GM19455 (cell line): ENCODE measurements at regions not wholly inside any gene's neighbourhood (a gene's known extent, or its start where the extent isn't known, plus 50 kb on each side); places are given as distances from the start of the nearest gene placed in this dataset.
"Not testable (repeated sequence)": the region's sequence is repeated elsewhere in the genome, so short reads cannot be mapped to it uniquely, and the experiment has no call there.

Experiments
- ATAC-seq: cut with Tn5 transposase; IDR thresholded peaks from one replicate; pipeline ENCODE4 v1.9.1; 2021; ENCODE audit not compliant: unreplicated experiment

DNA sequence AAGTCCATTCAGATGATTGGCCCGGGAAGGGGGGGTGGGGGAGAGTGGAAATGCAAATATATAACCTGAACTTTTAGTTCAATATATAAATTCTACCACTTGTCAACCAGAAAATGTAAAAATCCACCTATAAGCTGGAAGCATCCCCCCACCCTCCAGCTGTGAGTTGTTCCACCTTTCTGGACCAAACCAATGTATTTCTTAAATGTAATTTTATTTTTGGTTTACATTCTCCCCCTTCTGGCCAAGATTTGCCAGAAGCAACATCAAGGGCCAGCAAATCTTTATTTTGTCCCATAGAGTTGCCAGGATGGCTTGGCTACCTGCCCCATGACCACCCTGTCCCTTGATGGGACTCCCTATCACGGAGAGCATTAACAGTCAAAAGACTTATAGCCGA lies 545.7 kb downstream of the TBL1XR1 start:
- ATAC-seq: no peak

DNA sequence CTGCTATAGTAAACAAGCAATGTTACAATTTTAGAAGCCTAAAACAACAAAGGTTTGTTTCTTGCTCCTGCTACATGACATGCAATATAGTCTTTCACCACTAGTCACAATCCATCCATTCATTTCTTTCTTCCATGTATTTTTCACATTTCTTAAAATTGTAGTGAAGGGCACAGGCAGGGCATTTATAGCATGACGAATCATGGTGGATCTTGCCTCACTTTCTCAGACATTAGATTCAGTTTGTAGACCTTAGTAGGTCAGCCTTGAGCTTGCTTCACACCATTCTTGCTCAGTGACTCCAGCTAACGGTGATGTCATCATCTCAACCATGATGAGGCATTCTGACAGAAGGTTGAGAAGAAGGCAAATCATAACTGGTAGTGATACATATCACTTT lies 546.8 kb downstream of the TBL1XR1 start:
- ATAC-seq: no peak

DNA sequence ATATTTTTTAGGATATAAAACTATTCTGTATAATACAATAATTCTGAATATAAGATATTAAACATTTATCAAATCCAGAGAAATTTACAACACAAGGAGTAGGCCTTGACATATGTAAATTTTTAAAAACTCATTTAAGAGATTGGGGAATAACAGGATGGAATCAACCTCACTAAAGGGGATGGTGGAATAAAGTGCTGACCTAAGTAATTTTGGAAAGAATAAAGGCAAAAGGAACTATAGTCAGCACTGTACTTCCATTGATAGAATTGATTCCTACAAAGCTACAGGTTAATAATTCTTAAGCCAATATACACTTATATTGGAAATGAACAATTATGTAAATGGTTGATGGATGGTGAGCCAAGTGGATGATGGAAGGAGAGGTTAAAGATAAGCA lies 549.3 kb downstream of the TBL1XR1 start:
- ATAC-seq: no peak

DNA sequence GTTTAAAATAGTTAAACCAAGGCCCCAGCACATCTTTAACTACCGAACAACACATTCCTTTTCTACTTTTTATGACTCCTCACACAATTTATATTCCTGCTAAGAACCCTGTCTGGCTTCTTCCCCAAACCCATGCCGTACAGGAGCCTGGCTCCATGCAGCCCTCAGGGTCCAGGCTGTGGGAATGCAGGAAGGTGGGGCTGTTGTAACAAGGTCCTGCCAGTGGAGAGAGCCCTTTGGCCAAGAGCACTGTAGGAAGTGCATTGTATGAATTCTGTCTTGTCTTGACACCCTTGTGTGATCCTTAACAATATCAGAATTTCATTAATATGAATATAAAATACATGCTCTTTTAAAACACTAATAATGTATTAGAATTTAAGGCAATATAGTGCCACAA lies 563.8 kb downstream of the TBL1XR1 start:
- ATAC-seq: no peak

DNA sequence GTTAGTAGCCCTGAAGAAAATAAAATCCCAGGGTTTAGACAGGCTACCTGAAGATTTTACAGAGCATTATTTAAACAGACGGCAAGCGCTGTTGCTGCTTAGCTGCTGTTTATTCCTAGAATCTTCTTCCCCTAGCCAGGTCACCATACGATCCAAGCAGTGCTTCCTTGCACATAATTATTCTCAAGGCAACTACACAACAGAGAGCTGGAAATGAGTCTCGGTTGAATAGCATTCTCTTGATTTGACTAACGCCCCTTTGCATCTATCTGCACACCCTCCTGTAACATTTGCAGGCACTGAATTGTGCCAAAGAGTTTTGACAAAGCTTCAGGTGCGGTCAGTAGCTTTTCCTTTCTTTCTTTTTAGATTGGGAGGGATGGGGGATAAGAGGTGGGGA lies 564.4 kb downstream of the TBL1XR1 start:
- no peak for ATAC-seq

DNA sequence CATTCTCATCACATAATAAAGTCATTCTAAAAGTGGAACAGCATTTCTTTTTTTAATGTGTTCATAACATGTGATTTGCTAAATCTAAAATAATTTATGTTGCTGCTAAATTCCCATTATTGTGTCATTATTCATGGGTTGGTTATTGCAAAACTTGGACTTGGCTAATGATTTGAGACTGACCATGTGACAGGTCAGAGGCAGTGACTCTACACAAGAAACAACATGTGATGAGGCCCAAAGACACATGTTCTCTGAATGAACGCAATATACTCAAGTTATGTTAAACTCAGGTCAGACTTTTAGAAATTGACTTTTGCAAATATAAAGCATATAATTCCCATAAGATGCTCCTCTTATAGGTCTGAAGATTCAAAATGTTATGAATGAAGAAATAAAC lies 566.1 kb downstream of the TBL1XR1 start:
- no peak for ATAC-seq

DNA sequence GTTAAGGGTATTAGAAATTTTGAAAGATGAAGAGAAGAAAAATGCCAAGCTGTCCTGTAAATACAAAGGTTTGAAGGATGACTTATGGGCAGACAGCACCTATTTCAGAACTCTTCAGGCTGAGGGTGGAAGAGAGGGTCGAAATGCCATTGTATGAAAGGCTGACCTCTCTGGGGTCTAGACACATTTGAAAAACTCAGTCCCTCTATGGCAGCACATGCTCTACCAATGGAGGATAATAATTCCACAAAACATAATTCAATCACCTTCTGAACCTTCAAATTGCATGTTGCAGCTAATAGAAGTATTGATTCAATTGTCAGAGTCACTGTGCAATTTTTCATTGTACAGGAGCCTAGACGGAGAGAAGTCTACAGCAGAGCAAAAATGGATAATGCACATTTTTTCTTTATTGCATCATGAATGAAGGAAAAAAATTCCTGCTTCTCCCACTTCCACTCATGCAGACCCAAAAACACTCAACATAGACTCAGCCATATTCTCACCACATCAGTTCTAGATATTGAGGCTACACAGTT lies 569.1 kb downstream of the TBL1XR1 start:
- ATAC-seq: no peak

DNA sequence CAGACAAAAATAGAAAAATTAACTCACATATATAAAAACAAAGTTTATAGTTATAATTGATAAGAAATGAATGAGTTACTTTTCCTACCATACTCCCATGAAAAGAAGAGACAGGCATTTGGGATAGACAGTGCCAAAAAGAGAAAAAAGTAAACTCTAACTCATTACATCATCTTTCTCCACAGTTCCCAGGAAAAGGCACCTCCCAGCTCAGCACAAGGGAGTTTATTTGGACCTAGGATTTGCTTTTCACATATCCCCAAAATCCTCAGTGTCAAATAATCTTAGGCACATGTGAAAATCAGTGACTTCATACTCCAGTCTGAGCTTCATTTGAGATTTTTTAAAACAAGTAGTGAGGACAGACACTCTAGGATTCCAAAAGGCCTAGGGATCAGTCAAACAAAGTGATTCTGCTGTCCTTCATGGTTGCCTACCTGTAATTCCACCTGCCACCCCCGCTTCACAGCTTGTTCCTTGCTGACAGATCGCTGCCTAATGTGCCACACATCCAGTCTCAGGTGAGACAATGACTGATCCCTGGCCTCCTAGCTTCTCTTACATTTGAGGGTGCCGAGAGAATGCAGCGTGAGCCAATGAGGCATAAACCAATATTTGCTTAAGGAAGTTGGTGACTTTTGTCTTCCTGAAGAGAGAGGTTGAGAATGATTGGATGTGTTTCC lies 573.7 kb downstream of the TBL1XR1 start:
- ATAC-seq: no peak

DNA sequence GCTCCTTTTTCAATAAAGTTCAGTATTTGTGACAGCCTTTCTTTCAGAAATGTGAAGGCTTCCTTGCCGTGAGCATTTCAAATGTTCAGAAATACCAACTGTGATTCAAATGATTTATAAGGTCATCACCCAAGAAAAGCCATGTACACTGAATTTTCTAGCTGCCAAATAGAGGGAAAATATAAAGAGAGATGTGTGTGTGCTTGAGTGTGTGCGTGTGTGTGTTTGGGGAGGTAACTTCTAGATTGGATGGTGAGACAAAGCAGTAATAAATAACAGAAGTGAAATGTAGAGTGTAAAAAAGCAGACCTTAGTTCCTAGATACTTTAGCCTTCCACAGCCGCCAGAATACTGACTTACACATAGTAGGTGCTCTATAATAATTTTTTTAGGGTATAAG lies 577.4 kb downstream of the TBL1XR1 start:
- no peak for ATAC-seq

DNA sequence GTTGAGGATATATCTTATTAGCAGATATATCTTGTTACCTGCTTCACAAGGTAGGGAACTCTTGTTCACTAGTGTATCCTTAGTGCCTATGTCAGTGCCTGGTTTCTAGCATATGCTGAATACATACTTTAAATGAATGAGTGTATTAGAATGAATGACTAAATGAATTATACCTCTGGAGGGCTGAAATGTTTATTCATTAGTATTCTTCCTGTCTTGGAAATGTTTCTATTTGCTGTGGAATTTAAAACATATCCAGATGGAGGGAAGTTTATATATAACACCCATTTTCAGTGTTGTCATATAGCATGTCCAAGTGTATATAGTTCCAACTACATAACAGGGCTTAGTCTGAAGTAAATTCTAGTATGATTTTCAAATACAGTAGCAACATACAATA lies 581.5 kb downstream of the TBL1XR1 start:
- ATAC-seq: no peak

DNA sequence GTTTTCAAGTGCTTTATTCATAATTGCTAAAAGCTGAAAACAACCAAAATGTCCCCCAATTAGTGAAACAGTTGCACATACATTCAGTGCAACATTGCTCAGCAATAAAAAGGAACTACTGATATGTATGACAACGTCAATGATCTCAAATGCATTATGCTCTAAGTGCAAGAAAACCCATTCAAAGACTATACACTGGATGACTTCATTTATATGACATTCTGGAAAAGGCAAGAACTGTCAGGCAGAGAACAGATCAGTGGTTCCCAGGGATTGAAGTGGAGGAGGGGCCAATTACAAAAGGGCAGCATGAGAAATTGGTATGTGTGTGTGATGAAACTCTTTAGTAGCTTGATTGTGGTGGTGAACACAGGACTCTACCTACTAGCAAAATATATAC lies 585.6 kb downstream of the TBL1XR1 start:
- ATAC-seq: no peak

DNA sequence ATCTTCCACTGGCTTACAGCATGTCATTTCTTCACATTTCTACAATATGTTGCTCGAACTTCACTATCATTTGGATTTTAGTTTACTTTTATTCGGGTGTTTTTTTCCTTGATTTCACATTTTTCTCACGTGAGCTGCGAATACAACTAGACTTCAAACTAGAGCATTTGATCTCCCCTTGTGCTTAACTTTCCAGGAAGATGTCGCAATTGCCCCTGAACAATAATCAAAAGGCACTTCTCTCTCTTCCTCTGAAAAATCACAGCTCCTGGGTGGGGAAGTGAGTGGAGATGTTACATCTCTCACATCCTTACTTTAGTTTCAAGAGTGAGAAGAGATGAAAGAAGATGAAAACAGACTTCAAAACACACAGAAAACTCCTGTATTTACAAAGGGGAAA lies 587.9 kb downstream of the TBL1XR1 start:
- ATAC-seq: no peak

DNA sequence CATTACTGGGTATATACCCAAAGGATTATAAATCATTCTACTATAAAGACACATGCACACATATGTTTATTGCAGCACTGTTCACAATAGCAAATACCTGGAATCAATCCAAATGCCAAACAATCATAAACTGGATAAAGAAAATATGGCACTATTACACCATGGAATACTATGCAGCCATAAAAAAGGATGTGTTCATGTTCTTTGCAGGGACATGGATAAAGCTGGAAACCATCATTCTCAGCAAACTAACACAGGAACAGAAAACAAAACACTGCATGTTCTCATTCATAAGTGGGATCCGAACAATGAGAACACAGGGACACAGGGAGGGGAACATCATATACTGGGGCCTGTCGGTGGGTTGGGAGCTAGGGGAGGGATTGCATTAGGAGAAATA lies 591.7 kb downstream of the TBL1XR1 start:
- ATAC-seq: not testable (repeated sequence)

DNA sequence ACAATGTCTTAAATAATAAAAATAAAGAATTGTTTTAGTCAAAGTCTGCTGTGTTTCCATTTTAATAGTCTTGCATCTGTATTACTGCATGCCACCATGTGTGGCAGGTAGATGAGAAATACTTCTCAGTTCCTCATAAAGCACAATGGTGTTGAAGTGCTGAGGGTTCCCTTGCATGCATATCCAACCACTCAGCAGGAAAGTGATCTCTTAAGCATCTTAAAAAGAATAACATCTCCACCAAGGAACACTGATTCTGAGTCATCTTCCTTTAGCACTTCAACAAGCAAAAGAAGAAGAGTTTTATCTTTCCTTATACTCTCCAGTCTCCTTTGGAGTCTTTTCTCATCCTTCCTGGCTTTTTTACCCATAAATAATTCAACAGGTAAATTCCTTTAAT lies 602.0 kb downstream of the TBL1XR1 start:
- ATAC-seq: no peak

DNA sequence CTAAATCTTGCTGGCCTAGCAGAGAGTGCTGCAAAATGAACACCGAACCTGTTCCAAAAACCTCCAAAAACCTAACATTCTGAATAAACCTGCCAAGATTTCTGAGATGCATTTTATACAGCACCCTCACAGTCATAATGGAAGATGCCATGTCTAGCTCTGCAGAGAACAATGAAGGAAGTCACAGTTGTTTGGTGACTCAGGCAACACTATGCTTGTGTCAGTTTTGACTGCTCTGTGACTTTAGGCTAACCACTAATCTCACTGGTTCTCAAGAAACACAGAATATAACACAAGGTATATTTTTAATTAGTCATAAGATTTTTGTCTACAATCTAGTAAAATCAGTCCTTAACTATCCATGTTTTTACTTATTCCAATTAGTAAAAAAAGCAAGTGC lies 606.6 kb downstream of the TBL1XR1 start:
- ATAC-seq: no peak

DNA sequence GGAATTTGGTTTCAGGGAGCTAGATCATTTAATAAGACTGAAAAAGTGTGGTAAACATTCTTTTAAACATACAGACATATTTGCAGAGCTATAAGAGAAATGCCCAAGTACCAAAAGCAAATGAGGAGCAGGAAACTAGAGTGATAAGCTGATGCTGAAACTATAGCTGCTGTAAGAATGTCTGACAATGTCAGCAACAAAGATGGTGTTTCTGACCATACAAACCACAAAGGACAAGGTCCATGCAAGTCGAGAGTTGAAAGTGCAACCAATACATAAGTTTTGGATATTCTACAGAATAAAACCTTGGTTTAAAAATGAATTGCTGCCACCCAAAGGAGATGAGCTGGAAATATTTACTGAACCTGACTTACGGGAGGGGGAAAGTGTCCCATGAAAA lies 610.2 kb downstream of the TBL1XR1 start:
- ATAC-seq: no peak

DNA sequence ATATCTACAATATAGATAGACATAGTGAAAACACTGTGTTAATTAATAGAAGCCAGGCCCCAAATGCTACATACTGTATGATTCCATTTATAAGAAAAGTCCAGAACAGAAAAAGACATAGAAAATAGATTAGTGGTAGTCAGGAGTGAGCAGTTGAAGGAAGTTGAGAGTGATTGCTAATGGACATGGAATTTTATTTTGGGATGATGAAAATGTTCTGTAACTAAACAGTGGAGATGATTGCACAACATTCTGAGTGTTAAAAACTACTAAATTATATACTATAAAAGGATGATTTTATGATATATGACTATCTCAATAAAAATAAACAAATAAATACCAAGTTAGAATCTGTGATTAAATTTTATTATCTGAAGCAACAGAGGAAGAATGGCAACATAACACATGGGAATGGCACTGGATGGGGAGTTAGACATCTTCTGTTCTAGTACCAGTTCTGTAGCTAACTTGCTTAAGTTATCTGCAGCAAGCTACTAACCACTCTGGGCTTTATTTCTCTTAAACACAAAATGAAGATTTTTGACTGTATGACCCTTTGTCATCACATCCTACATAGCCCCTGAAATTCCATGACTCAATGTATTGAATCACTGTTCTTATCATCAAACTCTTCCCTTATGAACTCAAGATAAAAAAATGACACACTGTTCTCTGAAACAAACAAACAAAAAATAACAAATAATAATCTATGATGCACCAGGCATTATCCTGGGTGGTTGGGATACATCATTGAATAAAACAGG lies 612.7 kb downstream of the TBL1XR1 start:
- ATAC-seq: no peak

DNA sequence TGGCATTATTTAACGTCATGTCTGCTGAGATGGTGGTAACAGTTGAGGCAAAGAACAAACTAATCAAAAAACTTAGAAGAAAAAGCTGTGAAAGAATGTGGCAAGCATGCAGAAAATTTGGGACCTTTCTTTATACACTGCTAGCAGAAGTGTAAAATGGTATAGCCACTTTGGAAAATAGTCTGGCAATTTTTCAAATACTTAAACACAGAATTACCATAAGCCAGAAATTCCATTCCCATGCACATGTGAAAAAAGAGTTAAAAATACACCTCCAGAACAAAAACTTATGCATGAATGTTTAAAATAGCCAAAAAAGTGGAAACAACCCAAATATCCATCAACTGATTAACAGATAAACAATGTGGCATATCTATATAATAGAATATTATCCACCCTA lies 613.3 kb downstream of the TBL1XR1 start:
- no peak for ATAC-seq

DNA sequence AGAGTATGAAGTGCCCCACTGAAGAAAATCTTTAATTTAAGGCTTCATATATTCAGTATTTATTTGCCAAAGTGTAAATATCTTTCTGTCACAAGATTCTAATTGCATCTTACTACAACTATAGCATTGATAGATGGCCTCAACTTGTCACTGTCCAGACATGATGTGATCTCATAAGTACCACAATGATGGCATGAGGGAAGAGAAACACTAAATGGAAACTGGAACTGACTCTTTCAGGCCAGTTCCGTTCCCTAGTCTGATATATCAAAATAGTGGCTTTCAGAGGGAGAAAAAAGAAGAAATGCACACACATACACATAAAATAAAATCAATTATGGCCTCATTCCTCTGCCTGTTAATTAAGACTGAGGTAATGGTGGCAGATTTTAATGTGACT lies 615.7 kb downstream of the TBL1XR1 start:
- ATAC-seq: no peak

DNA sequence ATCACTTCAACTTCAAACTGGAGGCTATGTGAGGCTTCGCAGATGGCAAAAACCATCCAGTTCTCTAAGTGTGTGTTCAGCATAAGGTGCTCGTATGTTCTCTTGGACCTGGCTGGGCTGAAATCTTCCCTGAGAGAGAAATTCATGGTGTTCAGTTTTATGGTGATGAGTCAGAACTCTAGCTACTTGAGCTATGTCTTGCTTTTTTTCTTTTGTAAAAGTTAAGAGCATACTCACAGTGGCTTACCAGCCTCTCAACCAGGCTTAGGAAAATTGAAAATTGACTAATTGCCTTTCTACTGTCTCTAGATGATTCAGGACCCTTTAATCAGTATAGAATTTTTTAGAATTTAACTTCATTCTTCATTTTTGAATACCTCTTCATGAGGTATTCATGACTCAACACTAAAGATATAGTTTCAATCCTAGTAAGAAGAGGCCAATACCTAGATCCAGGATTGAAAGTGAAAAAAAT lies 617.5 kb downstream of the TBL1XR1 start:
- ATAC-seq: no peak

DNA sequence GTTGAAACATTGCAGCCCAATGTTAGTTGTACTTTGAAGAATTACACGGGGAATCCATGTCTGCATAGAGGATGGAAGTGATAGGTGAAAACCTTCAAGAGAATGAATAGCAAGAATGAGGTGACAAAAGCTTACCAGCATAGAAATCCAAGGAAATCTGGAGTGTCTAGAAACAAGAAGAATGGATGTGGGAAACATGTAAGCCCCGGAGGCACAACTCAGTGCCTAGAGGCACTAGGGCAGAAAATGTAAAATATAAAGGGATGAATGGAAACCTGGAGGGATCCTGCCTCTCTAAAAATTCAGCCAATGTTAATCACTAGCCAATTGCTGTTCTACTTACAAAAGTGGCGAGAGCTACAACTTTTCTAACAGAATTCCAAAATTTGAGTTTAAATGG lies 619.0 kb downstream of the TBL1XR1 start:
- no peak for ATAC-seq

DNA sequence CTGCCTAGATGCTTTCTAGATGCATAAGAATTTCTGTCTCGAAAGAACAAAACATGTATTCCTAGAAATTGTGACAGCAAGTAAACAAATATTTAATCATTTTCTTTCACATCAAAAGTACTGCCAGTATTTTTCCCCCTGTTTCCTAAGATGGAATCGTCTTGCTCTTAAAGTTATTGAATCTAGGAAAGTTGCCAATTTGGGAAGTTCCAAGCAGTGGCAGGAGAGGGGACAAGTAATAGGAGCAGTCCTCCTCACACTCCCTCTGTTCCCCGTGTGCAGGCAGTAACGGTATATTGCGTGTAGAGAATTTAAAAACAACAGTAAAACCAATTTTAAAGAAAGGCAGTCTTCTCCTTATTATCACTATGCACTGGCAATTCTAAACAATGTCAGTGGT lies 619.8 kb downstream of the TBL1XR1 start:
- no peak for ATAC-seq
